ENCODE measurements at regions not wholly inside any gene's neighbourhood (a gene's known extent, or its start where the extent isn't known, plus 50 kb on each side); places are given as distances from the start of the nearest gene placed in this dataset.

GRCh38 chrX:37509349-37509748, 62.1 kb upstream of the LANCL3 start:
- TF ChIP-seq POLR2A (IDR thresholded peaks at IDR 0.05; ENCODE audit: low read depth, low read length) (no peak), CTCF (IDR thresholded peaks at IDR 0.05 in 2 of 3, conservative IDR thresholded peaks at IDR 0.05 in 1 of 3; ENCODE audit: control insufficient read depth in 2 of 3, extremely low read depth in 1 of 3, insufficient read depth in 1 of 3, low read depth in 3 of 3, low read length in 3 of 3) (peak; percentile 17 to 37 (median 26); a peak in 2 of 6 replicates), EZH2 (IDR thresholded peaks at IDR 0.05; ENCODE audit: borderline replicate concordance, control insufficient read depth, low read depth, low read length) (no peak), ZBTB33 (IDR thresholded peaks at IDR 0.05) (no peak), ATF3 (IDR thresholded peaks at IDR 0.05; ENCODE audit: borderline replicate concordance, extremely low read depth, low read depth, low read length) (no peak), WRNIP1 (IDR thresholded peaks at IDR 0.05; ENCODE audit: borderline replicate concordance, low read depth, low read length) (no peak), SIN3A (IDR thresholded peaks at IDR 0.05; ENCODE audit: low read depth, low read length) (no peak), SMC3 (IDR thresholded peaks at IDR 0.05; ENCODE audit: borderline replicate concordance, low read length) (no peak), POLR2AphosphoS5 (IDR thresholded peaks at IDR 0.05; ENCODE audit: low read length) (no peak), EGR1 (IDR thresholded peaks at IDR 0.05; ENCODE audit: borderline replicate concordance in 1 of 2, low read depth in 2 of 2, low read length in 2 of 2) (no peak), ZNF274 (IDR thresholded peaks at IDR 0.05; ENCODE audit: insufficient read depth, insufficient read length) (no peak)

All from GM12878 (cell line).